GM18511 (cell line): ENCODE measurements at regions not wholly inside any gene's neighbourhood (a gene's known extent, or its start where the extent isn't known, plus 50 kb on each side); places are given as distances from the start of the nearest gene placed in this dataset.
A peak's percentile ranks its signal among the peaks of the same experiment; 100 is the strongest.

ENCODE experiments used
- ATAC-seq: cut with Tn5 transposase; IDR thresholded peaks from one replicate; pipeline ENCODE4 v1.9.1; 2021; ENCODE audit warnings: mild to moderate bottlenecking, moderate library complexity; ENCODE audit not compliant: unreplicated experiment

- no peak for ATAC-seq
Observed at GRCh38 chr11:116317212-116317611, 455.6 kb downstream of the BUD13 start.

GRCh38 chr11:116314006-116314405 lies 458.8 kb downstream of the BUD13 start:
- no peak for ATAC-seq

DNA sequence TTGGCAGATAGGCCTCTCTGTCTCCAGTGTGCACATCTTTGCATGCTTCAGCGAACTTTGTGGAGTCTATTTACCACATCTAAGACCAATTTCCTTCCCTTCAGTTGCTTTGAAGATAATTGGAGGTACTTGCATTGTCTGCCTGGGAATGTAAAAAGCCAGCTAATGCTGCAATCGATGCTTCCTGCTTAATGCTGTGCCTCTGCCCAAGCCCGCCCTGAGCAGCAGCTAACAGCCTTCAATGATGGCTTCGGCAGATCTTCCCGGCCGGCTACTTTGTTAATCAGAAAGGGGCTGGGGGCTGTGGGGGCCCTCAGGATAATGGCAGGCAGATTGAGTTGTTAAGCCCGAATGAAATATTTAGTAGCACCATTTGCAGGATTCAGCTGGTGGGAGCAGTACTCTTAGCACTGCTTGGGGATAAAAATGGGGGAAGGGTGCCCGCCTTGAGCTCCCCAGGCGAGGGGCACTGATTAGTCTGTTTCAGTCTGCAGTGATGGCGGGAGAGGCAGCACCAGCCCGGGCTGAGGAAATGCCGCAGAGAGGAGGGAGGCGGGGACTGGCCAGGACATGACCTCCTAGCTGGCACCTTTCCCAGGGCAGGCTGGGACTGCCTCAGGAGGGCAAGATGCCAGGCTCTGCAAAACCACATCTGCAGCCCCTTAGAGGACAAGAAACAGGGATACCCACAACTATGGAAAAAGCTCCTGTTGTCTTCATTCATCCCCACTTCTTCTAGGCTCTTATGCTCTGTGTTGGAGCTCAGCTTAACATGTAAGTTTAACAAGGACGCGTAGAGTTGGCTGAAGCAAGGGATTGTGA lies 460.0 kb downstream of the BUD13 start:
- no peak for ATAC-seq

DNA sequence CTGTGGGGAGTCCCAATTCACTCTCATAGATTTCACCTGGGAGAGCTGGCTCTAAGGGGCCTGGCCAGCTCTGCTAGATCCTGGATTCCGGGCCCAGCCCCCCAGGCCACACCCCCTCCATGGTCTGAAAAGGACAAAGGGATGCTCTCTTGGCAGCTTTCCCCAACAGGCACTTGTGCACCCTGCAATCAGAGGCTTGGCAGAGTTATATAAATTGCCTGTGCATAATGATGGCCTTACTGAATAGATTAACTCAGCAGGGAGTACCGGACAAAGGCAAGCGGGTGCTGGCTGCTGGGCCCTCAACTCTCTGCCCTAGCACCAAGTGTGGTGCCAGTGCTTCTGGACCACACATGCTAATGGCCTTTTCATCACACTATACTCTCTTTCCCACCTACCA lies 461.6 kb downstream of the BUD13 start:
- no peak for ATAC-seq

DNA sequence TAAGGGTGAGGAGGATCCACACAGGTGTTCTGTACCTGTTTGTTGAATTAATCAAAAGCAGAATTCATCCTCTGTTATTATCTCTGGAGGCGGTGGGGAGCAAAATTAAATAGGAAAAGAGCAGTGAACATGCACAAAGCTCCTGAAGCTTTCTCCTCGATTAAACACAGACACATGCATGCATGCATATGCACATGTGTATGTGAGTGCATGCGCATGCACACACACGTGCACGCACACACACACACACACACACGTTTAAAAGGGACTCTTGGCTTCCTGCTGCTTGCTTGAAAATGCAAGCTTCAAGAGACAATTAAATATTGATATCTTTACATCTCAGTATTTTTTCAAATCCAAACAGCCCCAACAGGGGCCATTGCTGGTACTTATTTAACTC lies 462.1 kb downstream of the BUD13 start:
- ATAC-seq: no peak

DNA sequence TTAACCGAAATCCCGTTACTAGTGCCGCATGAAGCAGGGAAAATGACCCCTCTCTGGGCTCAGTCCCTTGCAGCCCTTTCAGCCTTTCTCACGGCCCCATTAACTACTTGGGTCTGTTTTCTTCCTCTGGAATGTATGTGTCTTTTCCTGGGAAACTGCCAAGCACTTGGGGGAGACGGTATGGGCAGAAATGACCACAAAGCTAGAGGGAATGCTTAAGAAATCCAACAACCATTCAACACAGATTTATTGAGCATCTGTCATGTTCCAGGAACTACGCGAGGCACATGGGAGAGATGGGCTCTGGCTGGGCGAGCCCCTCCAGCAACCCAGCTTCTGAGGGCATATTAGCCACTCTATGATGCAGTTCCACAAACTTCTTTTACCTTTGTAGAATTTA lies 462.6 kb downstream of the BUD13 start:
- ATAC-seq: no peak

GRCh38 chr11:116309446-116309845 lies 463.3 kb downstream of the BUD13 start:
- no peak for ATAC-seq

DNA sequence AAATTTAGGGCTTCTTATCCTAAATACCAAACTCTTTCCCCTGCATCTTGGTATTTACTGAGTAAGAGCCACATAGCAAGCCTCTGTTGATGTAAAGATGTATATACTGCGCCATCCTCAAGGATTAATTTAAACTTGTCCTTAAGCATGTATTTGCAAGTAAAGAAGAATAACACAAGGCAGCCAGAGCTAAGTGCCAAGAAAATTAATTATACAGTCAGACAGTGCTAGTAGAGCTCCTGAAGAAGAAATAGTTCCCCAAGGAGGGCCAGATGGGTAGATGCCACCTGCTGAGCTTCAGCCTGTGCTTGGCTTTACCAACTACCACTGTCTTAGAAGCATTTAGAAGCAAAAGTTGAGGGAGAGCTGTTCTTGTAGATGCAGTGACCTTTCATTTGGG lies 470.0 kb downstream of the BUD13 start:
- no peak for ATAC-seq

DNA sequence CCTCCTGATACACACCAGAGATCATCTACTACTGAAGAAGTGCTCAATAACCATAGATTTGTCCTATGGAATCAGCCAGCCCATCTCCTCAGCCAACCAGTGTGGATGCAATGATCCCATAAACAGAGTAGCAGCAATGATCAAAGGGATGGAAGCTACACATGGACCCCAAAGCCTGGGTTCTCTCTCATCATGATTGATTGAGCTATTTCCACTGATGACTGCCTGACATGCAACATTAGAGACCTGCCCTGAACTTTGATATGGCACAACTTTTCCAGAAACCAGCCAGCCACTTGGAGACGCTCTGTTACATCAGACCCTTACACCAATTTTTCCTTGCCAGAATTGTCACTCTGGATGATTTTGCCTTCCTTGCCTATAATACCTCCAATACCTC lies 471.6 kb downstream of the BUD13 start:
- no peak for ATAC-seq

DNA sequence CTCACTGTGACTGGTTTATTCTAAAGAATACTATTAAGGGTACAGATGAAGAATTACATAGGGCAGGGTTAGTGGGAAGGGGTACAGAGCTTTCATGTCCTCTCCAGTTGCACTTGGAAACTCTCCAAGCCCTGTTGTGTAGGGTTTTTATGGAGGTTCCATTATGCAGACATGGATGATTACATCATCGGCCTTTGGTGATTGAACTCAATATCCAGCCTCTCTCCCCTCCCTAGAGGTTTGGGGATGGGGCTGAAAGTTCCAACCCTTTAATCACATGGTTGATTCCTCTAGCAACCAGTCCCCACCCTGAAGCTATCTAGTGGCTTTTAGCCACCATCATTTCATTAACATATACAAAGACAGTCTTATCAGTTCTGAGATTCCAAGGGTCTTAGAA lies 472.6 kb downstream of the BUD13 start:
- ATAC-seq: no peak

DNA sequence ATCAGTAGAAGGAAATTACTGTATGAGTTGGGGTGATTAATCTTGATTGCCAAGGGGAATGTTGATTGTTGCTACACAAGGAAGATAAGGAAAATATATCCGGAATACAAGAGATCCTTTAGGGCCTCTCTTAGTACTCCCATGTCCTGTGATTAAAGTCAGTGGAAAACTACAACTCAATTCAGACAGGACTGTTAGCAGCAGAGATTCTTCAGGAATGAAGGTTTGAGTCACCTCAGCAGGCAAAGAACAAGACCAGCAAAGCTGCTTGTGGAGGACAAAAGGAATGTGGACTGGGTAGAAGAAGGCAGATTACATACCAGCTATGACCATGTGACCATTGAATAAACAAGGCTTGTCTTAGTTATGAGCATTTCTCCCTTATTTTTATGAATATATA lies 478.2 kb downstream of the BUD13 start:
- no peak for ATAC-seq

DNA sequence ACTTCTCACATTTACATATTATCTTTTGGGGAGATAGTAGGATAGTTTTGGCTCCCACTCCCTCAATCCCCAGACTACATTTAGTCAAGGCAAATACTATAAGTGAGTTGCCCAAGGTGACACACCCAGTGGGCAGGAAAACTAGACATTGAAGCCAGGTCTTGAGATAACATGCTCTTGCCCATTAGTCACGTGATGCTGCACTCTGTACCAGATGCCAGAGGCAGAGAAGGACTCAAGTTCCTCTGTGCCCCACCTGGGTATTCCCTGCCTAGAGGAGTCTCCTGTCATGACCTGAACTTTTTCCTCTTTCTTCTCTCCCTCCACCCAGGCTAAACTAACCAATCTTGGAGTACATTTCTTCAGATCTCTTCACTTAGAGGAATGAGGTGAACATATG lies 484.9 kb downstream of the BUD13 start:
- no peak for ATAC-seq

- no peak for ATAC-seq
Observed at GRCh38 chr11:116285026-116285425, 487.8 kb downstream of the BUD13 start.

- no peak for ATAC-seq
Observed at GRCh38 chr11:116283300-116283699, 489.5 kb downstream of the BUD13 start.

GRCh38 chr11:116282481-116282880 lies 490.3 kb downstream of the BUD13 start:
- no peak for ATAC-seq

GRCh38 chr11:116281173-116282160 lies 491.3 kb downstream of the BUD13 start:
- no peak for ATAC-seq

- no peak for ATAC-seq
Observed at GRCh38 chr11:116279511-116279910, 493.3 kb downstream of the BUD13 start.

- ATAC-seq: no peak
Observed at GRCh38 chr11:116278076-116278475, 494.7 kb downstream of the BUD13 start.

DNA sequence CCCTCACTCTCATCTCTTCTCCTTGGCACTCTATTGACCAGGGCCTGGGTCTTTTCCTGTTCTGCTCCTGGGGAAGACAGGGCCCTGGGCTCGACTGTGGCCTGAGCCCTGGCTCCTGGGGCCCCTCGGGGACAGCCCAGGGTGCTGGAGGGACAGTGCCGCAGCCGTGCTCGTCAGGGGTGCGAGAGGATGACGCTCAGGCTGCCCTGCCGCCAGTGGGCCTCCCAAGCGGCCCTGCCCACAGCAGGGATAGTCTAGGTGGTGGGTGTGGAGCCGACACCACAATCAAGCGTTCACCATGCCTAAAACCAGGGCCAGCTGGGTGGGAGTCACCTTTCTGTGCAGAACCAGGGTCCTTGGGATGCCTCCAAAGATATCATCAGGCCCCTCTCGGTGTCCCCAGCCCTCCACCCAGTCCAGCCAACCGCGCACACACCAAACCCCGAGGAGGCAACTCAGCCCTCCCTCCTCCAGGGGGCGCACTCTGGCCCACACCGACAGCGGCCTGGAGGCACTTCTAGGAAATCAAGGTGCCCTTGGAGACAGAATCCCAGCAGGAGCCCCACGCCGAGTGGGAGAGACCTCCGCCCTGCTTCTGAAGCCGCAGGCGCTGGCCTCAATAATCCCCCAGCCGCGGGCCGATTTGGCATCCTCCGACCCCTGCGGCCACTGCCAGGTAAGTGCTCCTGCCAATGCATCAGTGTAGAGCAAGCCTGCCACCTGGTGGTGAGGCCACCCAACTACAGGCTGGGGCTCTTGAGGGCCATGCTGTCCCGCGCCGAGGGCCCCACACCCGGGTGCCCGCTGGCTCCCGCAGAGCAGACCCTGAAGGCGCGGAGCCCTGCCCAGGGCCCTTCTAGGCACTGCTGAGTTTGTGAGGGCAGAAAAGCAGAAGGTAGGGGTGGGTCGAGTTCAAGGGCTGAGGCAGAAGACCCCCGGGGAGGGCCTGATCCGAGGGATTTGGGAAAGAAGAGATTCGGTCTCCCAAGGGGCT lies 496.4 kb downstream of the BUD13 start:
- peak; percentile 69 for ATAC-seq

- no peak for ATAC-seq
Observed at GRCh38 chr11:116275635-116276034, 497.2 kb downstream of the BUD13 start.

- no peak for ATAC-seq
Observed at GRCh38 chr11:116274521-116274920, 498.3 kb downstream of the BUD13 start.
